HG02852 (cell line): ENCODE measurements at regions not wholly inside any gene's neighbourhood (a gene's known extent, or its start where the extent isn't known, plus 50 kb on each side); places are given as distances from the start of the nearest gene placed in this dataset.

Experiments
- ATAC-seq: cut with Tn5 transposase; IDR thresholded peaks from one replicate; pipeline ENCODE4 v1.9.1; 2021; ENCODE audit warnings: mild to moderate bottlenecking, moderate library complexity; ENCODE audit not compliant: unreplicated experiment

GRCh38 chr4:151917145-151917734 is 156.4 kb upstream of the GATB start:
- ATAC-seq = no peak

GRCh38 chr4:151912632-151913031 is 151.8 kb upstream of the GATB start:
- ATAC-seq = no peak

- ATAC-seq = no peak
Measured at GRCh38 chr4:151911970-151912369, 151.2 kb upstream of the GATB start.

- no peak for ATAC-seq
Measured at GRCh38 chr4:151908734-151909497, 148.1 kb upstream of the GATB start.

GRCh38 chr4:151908201-151908600 is 147.4 kb upstream of the GATB start:
- ATAC-seq = no peak

GRCh38 chr4:151906438-151906837 is 145.6 kb upstream of the GATB start:
- ATAC-seq = no peak

GRCh38 chr4:151905197-151905596 is 144.4 kb upstream of the GATB start:
- peak; percentile 98 for ATAC-seq

- no peak for ATAC-seq
Measured at GRCh38 chr4:151901631-151902030, 140.8 kb upstream of the GATB start.

GRCh38 chr4:151896880-151897279 is 136.1 kb upstream of the GATB start:
- ATAC-seq = no peak

- no peak for ATAC-seq
Measured at GRCh38 chr4:151895671-151896070, 134.9 kb upstream of the GATB start.

- no peak for ATAC-seq
Measured at GRCh38 chr4:151894246-151894645, 133.4 kb upstream of the GATB start.

GRCh38 chr4:151888367-151888866 is 127.6 kb upstream of the GATB start:
- ATAC-seq = peak; percentile 51

- ATAC-seq = peak; percentile 32
Measured at GRCh38 chr4:151887816-151888180, 127.0 kb upstream of the GATB start.

GRCh38 chr4:151887031-151887815 is 126.4 kb upstream of the GATB start:
- peak; percentile 73 for ATAC-seq

GRCh38 chr4:151885123-151885522 is 124.3 kb upstream of the GATB start:
- no peak for ATAC-seq

- ATAC-seq = no peak
Measured at GRCh38 chr4:151883747-151884146, 122.9 kb upstream of the GATB start.

- peak; percentile 69 for ATAC-seq
Measured at GRCh38 chr4:151882072-151882803, 121.4 kb upstream of the GATB start.

- no peak for ATAC-seq
Measured at GRCh38 chr4:151879705-151880445, 119.1 kb upstream of the GATB start.

- ATAC-seq = no peak
Measured at GRCh38 chr4:151876381-151876988, 115.7 kb upstream of the GATB start.

- no peak for ATAC-seq
Measured at GRCh38 chr4:151874328-151874727, 113.5 kb upstream of the GATB start.
